ENCODE measurements at regions not wholly inside any gene's neighbourhood (a gene's known extent, or its start where the extent isn't known, plus 50 kb on each side); places are given as distances from the start of the nearest gene placed in this dataset.

GRCh38 chr16:35370617-35371016 lies 1911.2 kb downstream of the TP53TG3F start:
- no peak overlapping the region for H3K9ac ChIP-seq (ENCODE audit: low read length)
- intact Hi-C loops (cut with micrococcal nuclease): no loop called here
- H3K9me2 ChIP-seq (replicated peaks; ENCODE audit: low read length): no peaks in the 10 kb centered on the region
- no peaks in the 10 kb centered on the region for H3K79me2 ChIP-seq (ENCODE audit: low read length)
- CTCF ChIA-PET: no interaction called here
- no peaks in the 10 kb centered on the region for H3K4me1 ChIP-seq (ENCODE audit: insufficient read depth, low read length)
- ATAC-seq (no peak), DNase-seq (no peak)
- H3K36me3 ChIP-seq (ENCODE audit: low read depth, low read length): no peaks in the 10 kb centered on the region
- no peak overlapping the region for H3K4me3 ChIP-seq (ENCODE audit: low read length)
- no peaks in the 10 kb centered on the region for H3K27me3 ChIP-seq (ENCODE audit: low read length)
- H3F3A ChIP-seq (ENCODE audit: low read length, unreplicated experiment): no peaks in the 10 kb centered on the region
- no peak overlapping the region for H3K27ac ChIP-seq (ENCODE audit: low read length)
- TF ChIP-seq CTCF (conservative IDR thresholded peaks at IDR 0.05; ENCODE audit: low read depth, low read length) (no peak), EZH2phosphoT487 (IDR thresholded peaks at IDR 0.05; ENCODE audit: borderline replicate concordance, low read length) (no peak)
- no peaks in the 10 kb centered on the region for H3K9me3 ChIP-seq (ENCODE audit: low read length)
- POLR2A ChIA-PET (ENCODE audit: unreplicated experiment): no interaction called here
- H2AFZ ChIP-seq (ENCODE audit: low read length): no peak overlapping the region
- no TSS peak for BruUV-seq (replicated peaks)
- H4K20me1 ChIP-seq (ENCODE audit: low read length): no peaks in the 10 kb centered on the region
- H3K4me2 ChIP-seq (ENCODE audit: low read length): no peak overlapping the region

GRCh38 chr16:35377142-35377541 lies 1917.7 kb downstream of the TP53TG3F start:
- H2AFZ ChIP-seq (ENCODE audit: low read length): no peak overlapping the region
- H3K4me3 ChIP-seq (ENCODE audit: low read length): no peak overlapping the region
- H3K79me2 ChIP-seq (ENCODE audit: low read length): no peaks in the 10 kb centered on the region
- no peak overlapping the region for H3K27ac ChIP-seq (ENCODE audit: low read length)
- CTCF ChIA-PET: no interaction called here
- no peaks in the 10 kb centered on the region for H3K4me1 ChIP-seq (ENCODE audit: insufficient read depth, low read length)
- no peaks in the 10 kb centered on the region for H3K9me3 ChIP-seq (ENCODE audit: low read length)
- H3K9me2 ChIP-seq (replicated peaks; ENCODE audit: low read length): no peaks in the 10 kb centered on the region
- no peak for TF ChIP-seq CTCF (conservative IDR thresholded peaks at IDR 0.05; ENCODE audit: low read depth, low read length)
- no peak for TF ChIP-seq EZH2 (IDR thresholded peaks at IDR 0.05; ENCODE audit: low read length, unreplicated experiment)
- TF ChIP-seq EZH2phosphoT487 (IDR thresholded peaks at IDR 0.05; ENCODE audit: borderline replicate concordance, low read length): no peak
- intact Hi-C loops (cut with micrococcal nuclease): no loop called here
- no TSS peak for BruUV-seq (replicated peaks)
- no peaks in the 10 kb centered on the region for H3K36me3 ChIP-seq (ENCODE audit: low read depth, low read length)
- no peak overlapping the region for H3K9ac ChIP-seq (ENCODE audit: low read length)
- no peaks in the 10 kb centered on the region for H3F3A ChIP-seq (ENCODE audit: low read length, unreplicated experiment)
- no peaks in the 10 kb centered on the region for H4K20me1 ChIP-seq (ENCODE audit: low read length)
- DNase-seq (no peak), ATAC-seq (no peak)
- POLR2A ChIA-PET (ENCODE audit: unreplicated experiment): no interaction called here
- no peak overlapping the region for H3K4me2 ChIP-seq (ENCODE audit: low read length)
- H3K27me3 ChIP-seq (ENCODE audit: low read length): no peaks in the 10 kb centered on the region

GRCh38 chr16:35386619-35387018 lies 1927.2 kb downstream of the TP53TG3F start:
- Histone ChIP-seq H3K27me3 (ENCODE audit: low read length) (no peaks in the 10 kb centered on the region), H3K36me3 (ENCODE audit: low read depth, low read length) (no peaks in the 10 kb centered on the region), H3K9ac (ENCODE audit: low read length) (no peak overlapping the region), H3K79me2 (ENCODE audit: low read length) (no peaks in the 10 kb centered on the region), H3K27ac (ENCODE audit: low read length) (no peak overlapping the region), H3K9me2 (replicated peaks; ENCODE audit: low read length) (no peaks in the 10 kb centered on the region), H3K4me1 (ENCODE audit: insufficient read depth, low read length) (no peaks in the 10 kb centered on the region), H3F3A (ENCODE audit: low read length, unreplicated experiment) (no peaks in the 10 kb centered on the region), H4K20me1 (ENCODE audit: low read length) (no peaks in the 10 kb centered on the region), H3K9me3 (ENCODE audit: low read length) (no peaks in the 10 kb centered on the region), H2AFZ (ENCODE audit: low read length) (no peak overlapping the region), H3K4me3 (ENCODE audit: low read length) (no peak overlapping the region), H3K4me2 (ENCODE audit: low read length) (no peak overlapping the region)
- POLR2A ChIA-PET (ENCODE audit: unreplicated experiment): no interaction called here
- DNase-seq (no peak), ATAC-seq (no peak)
- TF ChIP-seq EZH2phosphoT487 (IDR thresholded peaks at IDR 0.05; ENCODE audit: borderline replicate concordance, low read length): no peak
- TF ChIP-seq EZH2 (IDR thresholded peaks at IDR 0.05; ENCODE audit: low read length, unreplicated experiment): no peak
- TF ChIP-seq CTCF (conservative IDR thresholded peaks at IDR 0.05; ENCODE audit: low read depth, low read length): no peak
- BruUV-seq (replicated peaks): no TSS peak
- CTCF ChIA-PET: no interaction called here
- intact Hi-C loops (cut with micrococcal nuclease): no loop called here

All from PC-3 (cell line).